ENCODE measurements at regions not wholly inside any gene's neighbourhood (a gene's known extent, or its start where the extent isn't known, plus 50 kb on each side); places are given as distances from the start of the nearest gene placed in this dataset.

DNA sequence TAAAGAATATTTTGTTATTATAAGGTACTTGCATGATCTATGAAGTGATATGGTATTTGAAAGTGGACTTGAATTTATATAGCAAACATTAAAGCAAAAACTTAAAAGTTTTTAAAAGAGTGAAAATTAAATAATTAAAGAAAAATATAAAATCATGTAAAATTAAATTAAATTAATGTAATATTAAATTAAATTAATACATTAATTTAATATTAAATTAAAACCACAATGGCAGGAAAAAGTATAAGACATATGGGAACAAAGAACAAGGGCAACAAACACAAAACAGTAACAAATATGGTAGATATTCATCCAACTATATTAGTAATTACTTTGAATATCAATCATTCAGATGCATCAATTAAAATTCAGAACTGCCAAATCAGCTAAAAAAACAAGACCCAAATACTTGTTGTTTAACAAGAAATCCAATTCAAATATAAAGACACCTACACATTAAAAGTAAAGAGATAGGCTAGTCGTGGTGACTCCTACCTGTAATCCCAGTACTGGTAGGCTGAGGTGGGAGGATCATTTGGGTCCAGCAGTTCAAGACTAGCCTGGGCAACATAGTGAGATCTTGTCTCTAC lies 992.2 kb upstream of the MIR17HG start:
- H3K27me3 ChIP-seq (ENCODE audit: insufficient read depth, low read length) = no peaks in the 10 kb centered on the region
- H3K4me1 ChIP-seq (ENCODE audit: control insufficient read depth in 1 of 2, insufficient read depth in 2 of 2, low read length in 2 of 2) = no peaks in the 10 kb centered on the region
- DNase-seq (ENCODE audit: low read depth, low spot score) (no peak), ATAC-seq (no peak)
- BruUV-seq (replicated peaks) = no TSS peak
- no peak overlapping the region for H3K27ac ChIP-seq (ENCODE audit: low read depth, low read length)
- CTCF ChIA-PET = no interaction called here
- intact Hi-C loops (cut with micrococcal nuclease) = no loop called here
- RAD21 ChIA-PET (ENCODE audit: low non-redundant PET in 1 of 2, low total read pairs in 2 of 2, uncharacterized antibody in 2 of 2, unreplicated experiment in 2 of 2) = no interaction called here
- no peak overlapping the region for H3K4me3 ChIP-seq (replicated peaks in 1 of 2; ENCODE audit: low read depth in 1 of 2, low read length in 2 of 2)
- no peak overlapping the region for H2AFZ ChIP-seq (ENCODE audit: low read depth, low read length, poor library complexity, severe bottlenecking)
- POLR2A ChIA-PET = no interaction called here
- H4K20me1 ChIP-seq (ENCODE audit: insufficient read depth) = no peaks in the 10 kb centered on the region
- no peaks in the 10 kb centered on the region for H3K9me3 ChIP-seq (ENCODE audit: control insufficient read depth in 1 of 2, insufficient read depth in 1 of 2, low read depth in 1 of 2, low read length in 2 of 2)
- no peak overlapping the region for H3K4me2 ChIP-seq (ENCODE audit: low read length)
- TF ChIP-seq ZFX (IDR thresholded peaks at IDR 0.05) = no peak
- no peak for TF ChIP-seq EZH2 (IDR thresholded peaks at IDR 0.05)
- TF ChIP-seq, protein P1, sequence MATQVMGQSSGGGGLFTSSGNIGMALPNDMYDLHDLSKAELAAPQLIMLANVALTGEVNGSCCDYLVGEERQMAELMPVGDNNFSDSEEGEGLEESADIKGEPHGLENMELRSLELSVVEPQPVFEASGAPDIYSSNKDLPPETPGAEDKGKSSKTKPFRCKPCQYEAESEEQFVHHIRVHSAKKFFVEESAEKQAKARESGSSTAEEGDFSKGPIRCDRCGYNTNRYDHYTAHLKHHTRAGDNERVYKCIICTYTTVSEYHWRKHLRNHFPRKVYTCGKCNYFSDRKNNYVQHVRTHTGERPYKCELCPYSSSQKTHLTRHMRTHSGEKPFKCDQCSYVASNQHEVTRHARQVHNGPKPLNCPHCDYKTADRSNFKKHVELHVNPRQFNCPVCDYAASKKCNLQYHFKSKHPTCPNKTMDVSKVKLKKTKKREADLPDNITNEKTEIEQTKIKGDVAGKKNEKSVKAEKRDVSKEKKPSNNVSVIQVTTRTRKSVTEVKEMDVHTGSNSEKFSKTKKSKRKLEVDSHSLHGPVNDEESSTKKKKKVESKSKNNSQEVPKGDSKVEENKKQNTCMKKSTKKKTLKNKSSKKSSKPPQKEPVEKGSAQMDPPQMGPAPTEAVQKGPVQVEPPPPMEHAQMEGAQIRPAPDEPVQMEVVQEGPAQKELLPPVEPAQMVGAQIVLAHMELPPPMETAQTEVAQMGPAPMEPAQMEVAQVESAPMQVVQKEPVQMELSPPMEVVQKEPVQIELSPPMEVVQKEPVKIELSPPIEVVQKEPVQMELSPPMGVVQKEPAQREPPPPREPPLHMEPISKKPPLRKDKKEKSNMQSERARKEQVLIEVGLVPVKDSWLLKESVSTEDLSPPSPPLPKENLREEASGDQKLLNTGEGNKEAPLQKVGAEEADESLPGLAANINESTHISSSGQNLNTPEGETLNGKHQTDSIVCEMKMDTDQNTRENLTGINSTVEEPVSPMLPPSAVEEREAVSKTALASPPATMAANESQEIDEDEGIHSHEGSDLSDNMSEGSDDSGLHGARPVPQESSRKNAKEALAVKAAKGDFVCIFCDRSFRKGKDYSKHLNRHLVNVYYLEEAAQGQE (IDR thresholded peaks at IDR 0.05; ENCODE audit: low read depth) = no peak
- TF ChIP-seq POLR2A (IDR thresholded peaks at IDR 0.05; ENCODE audit: borderline replicate concordance, extremely low read depth, insufficient read depth, insufficient read length) = no peak
- H3K79me2 ChIP-seq (ENCODE audit: insufficient read depth, low read length) = no peaks in the 10 kb centered on the region
- no peak overlapping the region for H3K9ac ChIP-seq (ENCODE audit: low read length)
- H3K9me2 ChIP-seq (ENCODE audit: insufficient read depth) = no peaks in the 10 kb centered on the region
- H3K36me3 ChIP-seq (ENCODE audit: control insufficient read depth in 1 of 2, insufficient read depth in 2 of 2, low read length in 2 of 2) = no peaks in the 10 kb centered on the region

DNA sequence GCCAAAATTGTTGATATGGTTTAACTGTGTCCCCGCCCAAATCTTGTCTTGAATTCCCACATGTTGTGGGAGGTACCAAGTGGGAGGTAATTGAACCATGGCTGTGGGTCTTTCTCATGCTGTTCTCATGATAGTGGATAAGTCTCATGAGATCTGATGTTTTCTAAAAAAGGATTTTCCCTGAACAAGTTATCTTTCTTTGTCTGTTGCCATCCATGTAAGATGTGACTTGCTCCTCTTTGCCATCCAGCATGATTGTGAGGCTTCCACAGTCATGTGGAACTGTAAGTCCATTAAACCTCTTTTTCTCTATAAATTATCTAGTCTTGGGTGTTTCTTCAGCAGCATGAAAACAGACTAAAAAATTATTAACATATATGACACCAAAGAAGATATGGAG lies 986.7 kb upstream of the MIR17HG start:
- Histone ChIP-seq H3K36me3 (ENCODE audit: control insufficient read depth in 1 of 2, insufficient read depth in 2 of 2, low read length in 2 of 2) (no peaks in the 10 kb centered on the region), H3K9ac (ENCODE audit: low read length) (no peak overlapping the region), H3K79me2 (ENCODE audit: insufficient read depth, low read length) (no peaks in the 10 kb centered on the region), H3K27ac (ENCODE audit: low read depth, low read length) (no peak overlapping the region), H3K4me2 (ENCODE audit: low read length) (no peak overlapping the region), H4K20me1 (ENCODE audit: insufficient read depth) (no peaks in the 10 kb centered on the region), H3K4me1 (ENCODE audit: control insufficient read depth in 1 of 2, insufficient read depth in 2 of 2, low read length in 2 of 2) (no peaks in the 10 kb centered on the region), H2AFZ (ENCODE audit: low read depth, low read length, poor library complexity, severe bottlenecking) (no peak overlapping the region), H3K9me3 (ENCODE audit: control insufficient read depth in 1 of 2, insufficient read depth in 1 of 2, low read depth in 1 of 2, low read length in 2 of 2) (no peaks in the 10 kb centered on the region), H3K9me2 (ENCODE audit: insufficient read depth) (no peaks in the 10 kb centered on the region; the same call in 1 of the 2 replicates), H3K27me3 (ENCODE audit: insufficient read depth, low read length) (no peaks in the 10 kb centered on the region), H3K4me3 (replicated peaks in 1 of 2; ENCODE audit: low read depth in 1 of 2, low read length in 2 of 2) (no peak overlapping the region)
- TF ChIP-seq EGR1 (IDR thresholded peaks at IDR 0.05; ENCODE audit: low read depth) (no peak), ZFX (IDR thresholded peaks at IDR 0.05) (no peak), YY1 (IDR thresholded peaks at IDR 0.05; ENCODE audit: extremely low read depth, insufficient replicate concordance, low read depth, low read length) (no peak), CBX3 (IDR thresholded peaks at IDR 0.05; ENCODE audit: low read depth) (no peak), ELF1 (IDR thresholded peaks at IDR 0.05; ENCODE audit: borderline replicate concordance, low read depth) (no peak), JUND (IDR thresholded peaks at IDR 0.05) (no peak), EZH2phosphoT487 (IDR thresholded peaks at IDR 0.05; ENCODE audit: borderline replicate concordance) (no peak), TCF7L2 (IDR thresholded peaks at IDR 0.05; ENCODE audit: borderline replicate concordance, extremely low read depth, insufficient read depth, insufficient read length) (no peak), ZNF274 (IDR thresholded peaks at IDR 0.05; ENCODE audit: low read depth, low read length) (no peak), CEBPB (IDR thresholded peaks at IDR 0.05; ENCODE audit: low read depth) (no peak), POLR2AphosphoS5 (IDR thresholded peaks at IDR 0.05; ENCODE audit: low read depth, low read length) (no peak)
- TF ChIP-seq, protein P2, sequence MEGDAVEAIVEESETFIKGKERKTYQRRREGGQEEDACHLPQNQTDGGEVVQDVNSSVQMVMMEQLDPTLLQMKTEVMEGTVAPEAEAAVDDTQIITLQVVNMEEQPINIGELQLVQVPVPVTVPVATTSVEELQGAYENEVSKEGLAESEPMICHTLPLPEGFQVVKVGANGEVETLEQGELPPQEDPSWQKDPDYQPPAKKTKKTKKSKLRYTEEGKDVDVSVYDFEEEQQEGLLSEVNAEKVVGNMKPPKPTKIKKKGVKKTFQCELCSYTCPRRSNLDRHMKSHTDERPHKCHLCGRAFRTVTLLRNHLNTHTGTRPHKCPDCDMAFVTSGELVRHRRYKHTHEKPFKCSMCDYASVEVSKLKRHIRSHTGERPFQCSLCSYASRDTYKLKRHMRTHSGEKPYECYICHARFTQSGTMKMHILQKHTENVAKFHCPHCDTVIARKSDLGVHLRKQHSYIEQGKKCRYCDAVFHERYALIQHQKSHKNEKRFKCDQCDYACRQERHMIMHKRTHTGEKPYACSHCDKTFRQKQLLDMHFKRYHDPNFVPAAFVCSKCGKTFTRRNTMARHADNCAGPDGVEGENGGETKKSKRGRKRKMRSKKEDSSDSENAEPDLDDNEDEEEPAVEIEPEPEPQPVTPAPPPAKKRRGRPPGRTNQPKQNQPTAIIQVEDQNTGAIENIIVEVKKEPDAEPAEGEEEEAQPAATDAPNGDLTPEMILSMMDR (IDR thresholded peaks at IDR 0.05 in 2 of 3, conservative IDR thresholded peaks at IDR 0.05 in 1 of 3; ENCODE audit: borderline replicate concordance in 1 of 3, insufficient read depth in 1 of 3, low read depth in 2 of 3, low read length in 2 of 3) = no peak
- ChIA-PET POLR2A (no interaction called here), RAD21 (ENCODE audit: low non-redundant PET in 1 of 2, low total read pairs in 2 of 2, uncharacterized antibody in 2 of 2, unreplicated experiment in 2 of 2) (no interaction called here), CTCF (no interaction called here)
- DNase-seq (ENCODE audit: low read depth, low spot score) (no peak), ATAC-seq (no peak)
- BruUV-seq (replicated peaks) = no TSS peak
- intact Hi-C loops (cut with micrococcal nuclease) = no loop called here

Data from HCT116 (cell line).